ENCODE measurements at regions not wholly inside any gene's neighbourhood (a gene's known extent, or its start where the extent isn't known, plus 50 kb on each side); places are given as distances from the start of the nearest gene placed in this dataset.

DNA sequence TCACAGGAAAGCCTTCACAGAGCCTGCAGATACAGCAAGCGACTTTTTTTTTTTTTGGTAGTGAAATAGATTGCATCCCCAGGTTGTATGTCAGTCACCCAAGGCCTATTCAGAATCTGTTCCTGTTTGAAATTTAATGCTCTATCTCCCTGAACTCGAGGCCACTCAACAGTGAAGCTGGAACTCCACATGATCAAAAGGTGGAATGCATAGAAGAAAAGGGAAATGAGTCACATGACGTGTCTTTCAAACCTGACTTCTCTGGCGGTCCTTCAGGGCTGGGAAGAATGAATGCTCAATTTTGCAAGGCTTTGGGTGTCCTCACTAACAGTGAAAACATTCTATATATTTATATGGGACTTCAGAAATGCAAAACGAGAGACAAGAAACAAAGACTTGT is 88.4 kb upstream of the B3GAT2 start:
- ChIA-PET CTCF (interaction anchor here (0.6 to 0.7 kb wide), 2 partner anchors 13 to 73 kb away, joined by 3 to 5 read pairs; no protein-coding TSS in a partner anchor), POLR2A (no interaction called here)
- no peaks in the 10 kb centered on the region for H3K36me3 ChIP-seq (ENCODE audit: control insufficient read depth in 2 of 2, insufficient read depth in 1 of 2, low read length in 2 of 2)
- no peaks in the 10 kb centered on the region for H3K9me3 ChIP-seq (ENCODE audit: control insufficient read depth, insufficient read depth, low read depth, low read length)
- H3K27ac ChIP-seq (ENCODE audit: extremely low read depth, low read depth, low read length) = no peak overlapping the region
- no peak overlapping the region for H3K4me3 ChIP-seq (ENCODE audit: low read depth, low read length)
- H3K4me1 ChIP-seq (ENCODE audit: control insufficient read depth, insufficient read depth, low read length) = no peaks in the 10 kb centered on the region
- TF ChIP-seq, protein P1, sequence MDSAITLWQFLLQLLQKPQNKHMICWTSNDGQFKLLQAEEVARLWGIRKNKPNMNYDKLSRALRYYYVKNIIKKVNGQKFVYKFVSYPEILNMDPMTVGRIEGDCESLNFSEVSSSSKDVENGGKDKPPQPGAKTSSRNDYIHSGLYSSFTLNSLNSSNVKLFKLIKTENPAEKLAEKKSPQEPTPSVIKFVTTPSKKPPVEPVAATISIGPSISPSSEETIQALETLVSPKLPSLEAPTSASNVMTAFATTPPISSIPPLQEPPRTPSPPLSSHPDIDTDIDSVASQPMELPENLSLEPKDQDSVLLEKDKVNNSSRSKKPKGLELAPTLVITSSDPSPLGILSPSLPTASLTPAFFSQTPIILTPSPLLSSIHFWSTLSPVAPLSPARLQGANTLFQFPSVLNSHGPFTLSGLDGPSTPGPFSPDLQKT (IDR thresholded peaks at IDR 0.05; ENCODE audit: borderline replicate concordance, low read depth, low read length) = no peak
- TF ChIP-seq ZEB2 (tag by site-specific recombination; IDR thresholded peaks at IDR 0.05) (no peak), SALL2 (tag by site-specific recombination; IDR thresholded peaks at IDR 0.05; ENCODE audit: borderline replicate concordance) (no peak), HOXA7 (CRISPR knock-in tag; IDR thresholded peaks at IDR 0.05; ENCODE audit: borderline replicate concordance) (no peak), ZSCAN5A (tag by site-specific recombination; IDR thresholded peaks at IDR 0.05) (no peak), ZNF624 (tag by site-specific recombination; IDR thresholded peaks at IDR 0.05) (no peak), ZNF18 (tag by site-specific recombination; IDR thresholded peaks at IDR 0.05) (no peak), ZNF792 (tag by site-specific recombination; IDR thresholded peaks at IDR 0.05) (no peak), ZNF221 (tag by site-specific recombination; IDR thresholded peaks at IDR 0.05; ENCODE audit: borderline replicate concordance) (no peak), ZNF626 (tag by site-specific recombination; IDR thresholded peaks at IDR 0.05) (no peak), AEBP2 (tag by site-specific recombination; IDR thresholded peaks at IDR 0.05; ENCODE audit: borderline replicate concordance) (no peak)

- CTCF ChIA-PET = no interaction called here
- H3K9me3 ChIP-seq (ENCODE audit: control insufficient read depth, insufficient read depth, low read depth, low read length) = no peaks in the 10 kb centered on the region
- TF ChIP-seq ZBTB17 (tag by site-specific recombination; IDR thresholded peaks at IDR 0.05) (no peak), REST (tag by site-specific recombination; IDR thresholded peaks at IDR 0.05) (no peak), KLF1 (tag by site-specific recombination; IDR thresholded peaks at IDR 0.05) (no peak), PRDM4 (tag by site-specific recombination; IDR thresholded peaks at IDR 0.05) (no peak), INSM2 (tag by site-specific recombination; IDR thresholded peaks at IDR 0.05) (no peak), ZFP41 (tag by site-specific recombination; IDR thresholded peaks at IDR 0.05; ENCODE audit: borderline replicate concordance) (no peak), SCRT1 (tag by site-specific recombination; IDR thresholded peaks at IDR 0.05; ENCODE audit: borderline replicate concordance) (no peak)
- TF ChIP-seq, protein P1 (IDR thresholded peaks at IDR 0.05; ENCODE audit: borderline replicate concordance, low read depth, low read length) = no peak
Observed at GRCh38 chr6:71047417-71047816, 90.6 kb upstream of the B3GAT2 start.

More at GRCh38 chr6:71047417-71047816, 90.6 kb upstream of the B3GAT2 start:
- H3K36me3 ChIP-seq (ENCODE audit: control insufficient read depth in 2 of 2, insufficient read depth in 1 of 2, low read length in 2 of 2) = no peaks in the 10 kb centered on the region
- H3K4me1 ChIP-seq (ENCODE audit: control insufficient read depth, insufficient read depth, low read length) = no peaks in the 10 kb centered on the region
- no peak overlapping the region for H3K4me3 ChIP-seq (ENCODE audit: low read depth, low read length)
- H3K27ac ChIP-seq (ENCODE audit: extremely low read depth, low read depth, low read length) = no peak overlapping the region
- POLR2A ChIA-PET = no interaction called here

Data from HEK293 (cell line).